ENCODE measurements at regions not wholly inside any gene's neighbourhood (a gene's known extent, or its start where the extent isn't known, plus 50 kb on each side); places are given as distances from the start of the nearest gene placed in this dataset.
A peak's percentile ranks its signal among the peaks of the same experiment; 100 is the strongest.
"Not testable (repeated sequence)": the region's sequence is repeated elsewhere in the genome, so short reads cannot be mapped to it uniquely, and the experiment has no call there.

DNA sequence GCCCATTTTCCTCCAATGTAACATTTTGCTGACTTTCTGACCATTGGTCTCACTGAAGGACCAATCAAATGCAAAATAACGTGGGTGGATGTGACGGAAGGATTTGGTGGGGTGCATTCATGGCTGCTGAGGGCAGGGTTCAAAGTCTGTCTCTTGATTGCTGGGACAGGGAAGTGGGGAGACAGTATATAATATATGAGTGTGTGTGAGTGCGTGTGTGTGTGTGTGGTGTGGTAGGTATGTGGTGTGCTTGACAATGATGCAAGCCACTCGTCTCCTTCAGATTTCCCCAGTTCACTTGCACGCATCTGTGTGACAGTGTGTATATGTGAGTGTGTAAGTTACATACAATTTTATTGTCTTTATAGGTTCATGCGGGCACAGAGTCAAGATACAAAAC, 477.3 kb downstream of the DIRAS2 start (continued):
- TF ChIP-seq, protein P1, sequence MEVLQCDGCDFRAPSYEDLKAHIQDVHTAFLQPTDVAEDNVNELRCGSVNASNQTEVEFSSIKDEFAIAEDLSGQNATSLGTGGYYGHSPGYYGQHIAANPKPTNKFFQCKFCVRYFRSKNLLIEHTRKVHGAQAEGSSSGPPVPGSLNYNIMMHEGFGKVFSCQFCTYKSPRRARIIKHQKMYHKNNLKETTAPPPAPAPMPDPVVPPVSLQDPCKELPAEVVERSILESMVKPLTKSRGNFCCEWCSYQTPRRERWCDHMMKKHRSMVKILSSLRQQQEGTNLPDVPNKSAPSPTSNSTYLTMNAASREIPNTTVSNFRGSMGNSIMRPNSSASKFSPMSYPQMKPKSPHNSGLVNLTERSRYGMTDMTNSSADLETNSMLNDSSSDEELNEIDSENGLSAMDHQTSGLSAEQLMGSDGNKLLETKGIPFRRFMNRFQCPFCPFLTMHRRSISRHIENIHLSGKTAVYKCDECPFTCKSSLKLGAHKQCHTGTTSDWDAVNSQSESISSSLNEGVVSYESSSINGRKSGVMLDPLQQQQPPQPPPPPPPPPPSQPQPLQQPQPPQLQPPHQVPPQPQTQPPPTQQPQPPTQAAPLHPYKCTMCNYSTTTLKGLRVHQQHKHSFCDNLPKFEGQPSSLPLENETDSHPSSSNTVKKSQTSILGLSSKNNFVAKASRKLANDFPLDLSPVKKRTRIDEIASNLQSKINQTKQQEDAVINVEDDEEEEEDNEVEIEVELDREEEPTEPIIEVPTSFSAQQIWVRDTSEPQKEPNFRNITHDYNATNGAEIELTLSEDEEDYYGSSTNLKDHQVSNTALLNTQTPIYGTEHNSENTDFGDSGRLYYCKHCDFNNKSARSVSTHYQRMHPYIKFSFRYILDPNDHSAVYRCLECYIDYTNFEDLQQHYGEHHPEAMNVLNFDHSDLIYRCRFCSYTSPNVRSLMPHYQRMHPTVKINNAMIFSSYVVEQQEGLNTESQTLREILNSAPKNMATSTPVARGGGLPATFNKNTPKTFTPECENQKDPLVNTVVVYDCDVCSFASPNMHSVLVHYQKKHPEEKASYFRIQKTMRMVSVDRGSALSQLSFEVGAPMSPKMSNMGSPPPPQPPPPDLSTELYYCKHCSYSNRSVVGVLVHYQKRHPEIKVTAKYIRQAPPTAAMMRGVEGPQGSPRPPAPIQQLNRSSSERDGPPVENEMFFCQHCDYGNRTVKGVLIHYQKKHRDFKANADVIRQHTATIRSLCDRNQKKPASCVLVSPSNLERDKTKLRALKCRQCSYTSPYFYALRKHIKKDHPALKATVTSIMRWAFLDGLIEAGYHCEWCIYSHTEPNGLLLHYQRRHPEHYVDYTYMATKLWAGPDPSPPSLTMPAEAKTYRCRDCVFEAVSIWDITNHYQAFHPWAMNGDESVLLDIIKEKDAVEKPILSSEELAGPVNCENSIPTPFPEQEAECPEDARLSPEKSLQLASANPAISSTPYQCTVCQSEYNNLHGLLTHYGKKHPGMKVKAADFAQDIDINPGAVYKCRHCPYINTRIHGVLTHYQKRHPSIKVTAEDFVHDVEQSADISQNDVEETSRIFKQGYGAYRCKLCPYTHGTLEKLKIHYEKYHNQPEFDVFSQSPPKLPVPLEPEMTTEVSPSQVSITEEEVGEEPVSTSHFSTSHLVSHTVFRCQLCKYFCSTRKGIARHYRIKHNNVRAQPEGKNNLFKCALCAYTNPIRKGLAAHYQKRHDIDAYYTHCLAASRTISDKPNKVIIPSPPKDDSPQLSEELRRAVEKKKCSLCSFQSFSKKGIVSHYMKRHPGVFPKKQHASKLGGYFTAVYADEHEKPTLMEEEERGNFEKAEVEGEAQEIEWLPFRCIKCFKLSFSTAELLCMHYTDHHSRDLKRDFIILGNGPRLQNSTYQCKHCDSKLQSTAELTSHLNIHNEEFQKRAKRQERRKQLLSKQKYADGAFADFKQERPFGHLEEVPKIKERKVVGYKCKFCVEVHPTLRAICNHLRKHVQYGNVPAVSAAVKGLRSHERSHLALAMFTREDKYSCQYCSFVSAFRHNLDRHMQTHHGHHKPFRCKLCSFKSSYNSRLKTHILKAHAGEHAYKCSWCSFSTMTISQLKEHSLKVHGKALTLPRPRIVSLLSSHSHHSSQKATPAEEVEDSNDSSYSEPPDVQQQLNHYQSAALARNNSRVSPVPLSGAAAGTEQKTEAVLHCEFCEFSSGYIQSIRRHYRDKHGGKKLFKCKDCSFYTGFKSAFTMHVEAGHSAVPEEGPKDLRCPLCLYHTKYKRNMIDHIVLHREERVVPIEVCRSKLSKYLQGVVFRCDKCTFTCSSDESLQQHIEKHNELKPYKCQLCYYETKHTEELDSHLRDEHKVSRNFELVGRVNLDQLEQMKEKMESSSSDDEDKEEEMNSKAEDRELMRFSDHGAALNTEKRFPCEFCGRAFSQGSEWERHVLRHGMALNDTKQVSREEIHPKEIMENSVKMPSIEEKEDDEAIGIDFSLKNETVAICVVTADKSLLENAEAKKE (CRISPR knock-in tag; IDR thresholded peaks at IDR 0.05), result no peak
- no peak for TF ChIP-seq ZNF114 (CRISPR knock-in tag; IDR thresholded peaks at IDR 0.05)
- TF ChIP-seq EZH2phosphoT487 (IDR thresholded peaks at IDR 0.05; ENCODE audit: unreplicated experiment), result no peak
- no peak for TF ChIP-seq STAT1 (IDR thresholded peaks at IDR 0.05; ENCODE audit: unreplicated experiment)

- H3K9me2 ChIP-seq (ENCODE audit: insufficient read depth); H3K4me2 ChIP-seq; H3F3A ChIP-seq (replicated peaks; ENCODE audit: low read depth); H3K27me3 ChIP-seq (ENCODE audit: insufficient read depth); H3K9me3 Mint-ChIP-seq; H3K4me1 ChIP-seq (ENCODE audit: insufficient read depth); H3K4me3 ChIP-seq; H3K27ac ChIP-seq (ENCODE audit: low read depth); H3K79me2 ChIP-seq (replicated peaks; ENCODE audit: insufficient read depth); H3K36me3 ChIP-seq (ENCODE audit: insufficient read depth); H3K36me3 Mint-ChIP-seq (ENCODE audit: low read depth); H3K27me3 Mint-ChIP-seq (ENCODE audit: insufficient read depth, low read depth, poor library complexity); H3K4me3 Mint-ChIP-seq; ATAC-seq; H4K20me1 ChIP-seq (replicated peaks; ENCODE audit: insufficient read depth); H3K27ac Mint-ChIP-seq: not testable (repeated sequence)
- peaks cover 17% of the 10 kb centered on the region for H3K4me1 Mint-ChIP-seq
- TF ChIP-seq, protein P1 (CRISPR knock-in tag; IDR thresholded peaks at IDR 0.05), result peak; percentile 49; the same call in 1 of the 2 replicates
- DNase-seq (ENCODE audit: low spot score), result peak; percentile 41
- H2AFZ ChIP-seq, result peak overlapping the region; percentile 39; the same call in 1 of the 2 replicates
Measured at GRCh38 chr9:90166374-90166773, 476.2 kb downstream of the DIRAS2 start.

Measured in GM23338 (cell line).